Liver (tissue), 8 donors: ENCODE measurements at regions not wholly inside any gene's neighbourhood (a gene's known extent, or its start where the extent isn't known, plus 50 kb on each side); places are given as distances from the start of the nearest gene placed in this dataset.

Experiments used
- DNase-seq: peaks from one replicate; pipeline ENCODE4 v3.0.0-alpha.2; 2017; ENCODE audit warnings: low spot score
- H3K27ac ChIP-seq, 2 donors: one replicate each; pipeline ENCODE4 v1.7.0; 2013; ENCODE audit warnings: inconsistent platforms in 2 of 2, low read length in 2 of 2, control low read depth in 1 of 2, low read depth in 1 of 2, mild to moderate bottlenecking in 1 of 2
- H3K27me3 ChIP-seq, 4 donors: one replicate each; pipeline versions ENCODE4 v1.6.1 to v1.7.0; 2013; ENCODE audit warnings: low read length in 3 of 4, inconsistent platforms in 1 of 4, mild to moderate bottlenecking in 1 of 4, moderate library complexity in 1 of 4; ENCODE audit not compliant: control insufficient read depth in 4 of 4, insufficient read depth in 4 of 4
- H3K36me3 ChIP-seq, 4 donors: one replicate each; pipeline versions ENCODE4 v1.6.1 to v1.7.0; 2013; ENCODE audit warnings: low read length in 3 of 4, mild to moderate bottlenecking in 3 of 4, low read depth in 1 of 4, moderate library complexity in 1 of 4; ENCODE audit not compliant: control insufficient read depth in 4 of 4, insufficient read depth in 3 of 4
- H3K4me1 ChIP-seq, 4 donors: one replicate each; pipeline versions ENCODE4 v1.6.1 to v1.7.0; 2013; ENCODE audit warnings: low read length in 3 of 4, mild to moderate bottlenecking in 3 of 4, moderate library complexity in 1 of 4; ENCODE audit not compliant: control insufficient read depth in 4 of 4, insufficient read depth in 4 of 4
- H3K4me3 ChIP-seq, 3 donors: one replicate each; pipeline versions ENCODE4 v1.6.1 to v1.7.0; 2013; ENCODE audit warnings: low read length in 3 of 3, control low read depth in 1 of 3, low read depth in 1 of 3, mild to moderate bottlenecking in 1 of 3
- H3K9ac ChIP-seq, 2 donors: one replicate each; pipeline ENCODE4 v1.7.0; 2013; ENCODE audit warnings: low read length in 2 of 2, mild to moderate bottlenecking in 2 of 2, moderate library complexity in 2 of 2, control low read depth in 1 of 2, low read depth in 1 of 2
- H3K9me3 ChIP-seq, 4 donors: one replicate each; pipeline versions ENCODE4 v1.6.1 to v1.7.0; 2013; ENCODE audit warnings: low read length in 3 of 4; ENCODE audit not compliant: control insufficient read depth in 4 of 4
- EGR1 ChIP-seq, 2 donors: IDR thresholded peaks; 2 replicates each; pipeline ENCODE4 v1.6.1; 2016 to 2018; ENCODE audit warnings: antibody characterized with exemption in 2 of 2, low read depth in 2 of 2
- FOXA1 ChIP-seq: IDR thresholded peaks from 2 replicates; pipeline ENCODE4 v1.6.1; 2016; ENCODE audit warnings: antibody characterized with exemption
- FOXA2 ChIP-seq: IDR thresholded peaks from 2 replicates; pipeline ENCODE4 v1.6.1; 2016; ENCODE audit warnings: antibody characterized with exemption
- GABPA ChIP-seq, 2 donors: IDR thresholded peaks in 1 of 2; conservative IDR thresholded peaks in 1 of 2; 2 replicates each; pipeline ENCODE4 v1.6.1; 2016; ENCODE audit warnings: antibody characterized with exemption in 2 of 2, mild to moderate bottlenecking in 1 of 2, moderate library complexity in 1 of 2
- HNF4A ChIP-seq, 2 donors: conservative IDR thresholded peaks; 2 replicates each; pipeline ENCODE4 v1.6.1; 2016; ENCODE audit warnings: antibody characterized with exemption in 2 of 2, mild to moderate bottlenecking in 2 of 2
- HNF4G ChIP-seq: IDR thresholded peaks from 2 replicates; pipeline ENCODE4 v1.6.1; 2016; ENCODE audit warnings: antibody characterized with exemption
- JUND ChIP-seq, 2 donors: IDR thresholded peaks; 2 replicates each; pipeline ENCODE4 v1.6.1; 2016; ENCODE audit warnings: antibody characterized with exemption in 2 of 2
- NR2F2 ChIP-seq: IDR thresholded peaks from 2 replicates; pipeline ENCODE4 v1.6.1; 2016; ENCODE audit warnings: antibody characterized with exemption
- RAD21 ChIP-seq, 2 donors: IDR thresholded peaks; 2 replicates each; pipeline ENCODE4 v1.6.1; 2016; ENCODE audit warnings: antibody characterized with exemption in 2 of 2, mild to moderate bottlenecking in 2 of 2
- RXRA ChIP-seq, 2 donors: IDR thresholded peaks; 2 replicates each; pipeline ENCODE4 v1.6.1; 2017 to 2018; ENCODE audit warnings: antibody characterized with exemption in 2 of 2, mild to moderate bottlenecking in 1 of 2
- SP1 ChIP-seq: IDR thresholded peaks from 2 replicates; pipeline ENCODE4 v1.6.1; 2018; ENCODE audit warnings: antibody characterized with exemption, mild to moderate bottlenecking
- TAF1 ChIP-seq: conservative IDR thresholded peaks from 2 replicates; pipeline ENCODE4 v1.6.1; 2016; ENCODE audit warnings: antibody characterized with exemption, mild to moderate bottlenecking
- YY1 ChIP-seq: IDR thresholded peaks from 2 replicates; pipeline ENCODE4 v1.6.1; 2016; ENCODE audit warnings: antibody characterized with exemption, mild to moderate bottlenecking
- whole genome bisulfite sequencing: extraction: QIAGEN DNeasy Blood & Tissue Kit; methylation state at CpG from one replicate; pipeline ENCODE4 v1.1.7; 2013; 5-methylcytosine and 5-hydroxymethylcytosine counted together
- TF ChIP-seq, protein P1 (sequence below): fragments of 150-350 bp; IDR thresholded peaks from 2 replicates; pipeline ENCODE4 v1.5.1; 2017; ENCODE audit warnings: improper control_type of control experiment, low read depth, low read length; ENCODE audit not compliant: missing input control
- TF ChIP-seq, protein P2 (sequence below): IDR thresholded peaks from 2 replicates; pipeline ENCODE4 v1.6.1; 2016; ENCODE audit warnings: antibody characterized with exemption
- TF ChIP-seq, protein P3 (sequence below): IDR thresholded peaks from 2 replicates; pipeline ENCODE4 v1.6.1; 2016; ENCODE audit warnings: antibody characterized with exemption, mild to moderate bottlenecking
- TF ChIP-seq, protein P4 (sequence below): IDR thresholded peaks from 2 replicates; pipeline ENCODE4 v1.6.1; 2016; ENCODE audit warnings: antibody characterized with exemption
- TF ChIP-seq, protein P5 (sequence below): IDR thresholded peaks from 2 replicates; pipeline ENCODE4 v1.6.1; 2016; ENCODE audit warnings: antibody characterized with exemption
- donor health status: healthy.
- donor health status: healthy.
- donor health status: healthy.
- donor health status: healthy.
- donor health status: healthy.

DNA sequence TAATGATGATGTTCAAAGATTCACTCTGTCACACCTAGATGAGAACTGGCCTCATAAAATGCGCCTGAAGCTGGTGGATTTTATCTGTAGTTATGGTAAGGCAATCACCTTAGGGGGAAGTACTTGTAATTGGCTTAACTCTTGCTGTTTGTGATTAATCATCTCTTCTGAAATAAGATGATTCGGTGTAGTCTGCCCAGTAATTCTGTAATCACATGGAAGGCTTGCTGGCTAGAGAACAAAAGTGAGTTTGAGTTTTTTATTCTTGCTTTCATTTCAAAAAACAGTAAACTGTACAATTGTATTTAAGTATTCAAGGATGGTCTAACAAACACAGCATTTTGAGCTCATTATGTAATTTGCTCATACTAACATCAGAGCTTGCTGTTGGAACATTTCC is 72.1 kb downstream of the OTOL1 start:
- Histone ChIP-seq H3K9me3 (no peaks in the 10 kb centered on the region), H3K27ac (no peak overlapping the region), H3K36me3 (no peaks in the 10 kb centered on the region), H3K4me1 (no peaks in the 10 kb centered on the region), H3K27me3 (peaks cover 0 to 3% (median 0%) of the 10 kb centered on the region in 4 donors), H3K4me3 (no peak overlapping the region), H3K9ac (no peak overlapping the region)
- TF ChIP-seq NR2F2, result no peak
- TF ChIP-seq RAD21 (IDR thresholded peaks at IDR 0.05), result no peak
- no peak for TF ChIP-seq GABPA (IDR thresholded peaks at IDR 0.05 in 1 of 2, conservative IDR thresholded peaks at IDR 0.05 in 1 of 2)
- no peak for TF ChIP-seq EGR1 (IDR thresholded peaks at IDR 0.05; ENCODE audit: low read depth in 2 of 2)
- TF ChIP-seq HNF4A (conservative IDR thresholded peaks at IDR 0.05), result no peak
- no peak for TF ChIP-seq FOXA1
- TF ChIP-seq, protein P1, sequence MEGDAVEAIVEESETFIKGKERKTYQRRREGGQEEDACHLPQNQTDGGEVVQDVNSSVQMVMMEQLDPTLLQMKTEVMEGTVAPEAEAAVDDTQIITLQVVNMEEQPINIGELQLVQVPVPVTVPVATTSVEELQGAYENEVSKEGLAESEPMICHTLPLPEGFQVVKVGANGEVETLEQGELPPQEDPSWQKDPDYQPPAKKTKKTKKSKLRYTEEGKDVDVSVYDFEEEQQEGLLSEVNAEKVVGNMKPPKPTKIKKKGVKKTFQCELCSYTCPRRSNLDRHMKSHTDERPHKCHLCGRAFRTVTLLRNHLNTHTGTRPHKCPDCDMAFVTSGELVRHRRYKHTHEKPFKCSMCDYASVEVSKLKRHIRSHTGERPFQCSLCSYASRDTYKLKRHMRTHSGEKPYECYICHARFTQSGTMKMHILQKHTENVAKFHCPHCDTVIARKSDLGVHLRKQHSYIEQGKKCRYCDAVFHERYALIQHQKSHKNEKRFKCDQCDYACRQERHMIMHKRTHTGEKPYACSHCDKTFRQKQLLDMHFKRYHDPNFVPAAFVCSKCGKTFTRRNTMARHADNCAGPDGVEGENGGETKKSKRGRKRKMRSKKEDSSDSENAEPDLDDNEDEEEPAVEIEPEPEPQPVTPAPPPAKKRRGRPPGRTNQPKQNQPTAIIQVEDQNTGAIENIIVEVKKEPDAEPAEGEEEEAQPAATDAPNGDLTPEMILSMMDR, result no peak
- no peak for TF ChIP-seq TAF1
- TF ChIP-seq FOXA2, result no peak
- no peak for TF ChIP-seq HNF4G
- TF ChIP-seq, protein P2, sequence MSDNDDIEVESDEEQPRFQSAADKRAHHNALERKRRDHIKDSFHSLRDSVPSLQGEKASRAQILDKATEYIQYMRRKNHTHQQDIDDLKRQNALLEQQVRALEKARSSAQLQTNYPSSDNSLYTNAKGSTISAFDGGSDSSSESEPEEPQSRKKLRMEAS, result no peak
- TF ChIP-seq, protein P3, sequence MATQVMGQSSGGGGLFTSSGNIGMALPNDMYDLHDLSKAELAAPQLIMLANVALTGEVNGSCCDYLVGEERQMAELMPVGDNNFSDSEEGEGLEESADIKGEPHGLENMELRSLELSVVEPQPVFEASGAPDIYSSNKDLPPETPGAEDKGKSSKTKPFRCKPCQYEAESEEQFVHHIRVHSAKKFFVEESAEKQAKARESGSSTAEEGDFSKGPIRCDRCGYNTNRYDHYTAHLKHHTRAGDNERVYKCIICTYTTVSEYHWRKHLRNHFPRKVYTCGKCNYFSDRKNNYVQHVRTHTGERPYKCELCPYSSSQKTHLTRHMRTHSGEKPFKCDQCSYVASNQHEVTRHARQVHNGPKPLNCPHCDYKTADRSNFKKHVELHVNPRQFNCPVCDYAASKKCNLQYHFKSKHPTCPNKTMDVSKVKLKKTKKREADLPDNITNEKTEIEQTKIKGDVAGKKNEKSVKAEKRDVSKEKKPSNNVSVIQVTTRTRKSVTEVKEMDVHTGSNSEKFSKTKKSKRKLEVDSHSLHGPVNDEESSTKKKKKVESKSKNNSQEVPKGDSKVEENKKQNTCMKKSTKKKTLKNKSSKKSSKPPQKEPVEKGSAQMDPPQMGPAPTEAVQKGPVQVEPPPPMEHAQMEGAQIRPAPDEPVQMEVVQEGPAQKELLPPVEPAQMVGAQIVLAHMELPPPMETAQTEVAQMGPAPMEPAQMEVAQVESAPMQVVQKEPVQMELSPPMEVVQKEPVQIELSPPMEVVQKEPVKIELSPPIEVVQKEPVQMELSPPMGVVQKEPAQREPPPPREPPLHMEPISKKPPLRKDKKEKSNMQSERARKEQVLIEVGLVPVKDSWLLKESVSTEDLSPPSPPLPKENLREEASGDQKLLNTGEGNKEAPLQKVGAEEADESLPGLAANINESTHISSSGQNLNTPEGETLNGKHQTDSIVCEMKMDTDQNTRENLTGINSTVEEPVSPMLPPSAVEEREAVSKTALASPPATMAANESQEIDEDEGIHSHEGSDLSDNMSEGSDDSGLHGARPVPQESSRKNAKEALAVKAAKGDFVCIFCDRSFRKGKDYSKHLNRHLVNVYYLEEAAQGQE, result no peak
- no peak for TF ChIP-seq YY1
- TF ChIP-seq RXRA (IDR thresholded peaks at IDR 0.05), result no peak
- TF ChIP-seq SP1, result no peak
- TF ChIP-seq, protein P4, sequence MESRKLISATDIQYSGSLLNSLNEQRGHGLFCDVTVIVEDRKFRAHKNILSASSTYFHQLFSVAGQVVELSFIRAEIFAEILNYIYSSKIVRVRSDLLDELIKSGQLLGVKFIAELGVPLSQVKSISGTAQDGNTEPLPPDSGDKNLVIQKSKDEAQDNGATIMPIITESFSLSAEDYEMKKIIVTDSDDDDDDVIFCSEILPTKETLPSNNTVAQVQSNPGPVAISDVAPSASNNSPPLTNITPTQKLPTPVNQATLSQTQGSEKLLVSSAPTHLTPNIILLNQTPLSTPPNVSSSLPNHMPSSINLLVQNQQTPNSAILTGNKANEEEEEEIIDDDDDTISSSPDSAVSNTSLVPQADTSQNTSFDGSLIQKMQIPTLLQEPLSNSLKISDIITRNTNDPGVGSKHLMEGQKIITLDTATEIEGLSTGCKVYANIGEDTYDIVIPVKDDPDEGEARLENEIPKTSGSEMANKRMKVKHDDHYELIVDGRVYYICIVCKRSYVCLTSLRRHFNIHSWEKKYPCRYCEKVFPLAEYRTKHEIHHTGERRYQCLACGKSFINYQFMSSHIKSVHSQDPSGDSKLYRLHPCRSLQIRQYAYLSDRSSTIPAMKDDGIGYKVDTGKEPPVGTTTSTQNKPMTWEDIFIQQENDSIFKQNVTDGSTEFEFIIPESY, result no peak
- no peak for TF ChIP-seq JUND (IDR thresholded peaks at IDR 0.05)
- TF ChIP-seq, protein P5, sequence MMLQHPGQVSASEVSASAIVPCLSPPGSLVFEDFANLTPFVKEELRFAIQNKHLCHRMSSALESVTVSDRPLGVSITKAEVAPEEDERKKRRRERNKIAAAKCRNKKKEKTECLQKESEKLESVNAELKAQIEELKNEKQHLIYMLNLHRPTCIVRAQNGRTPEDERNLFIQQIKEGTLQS, result no peak
- DNase-seq, result no peak
- WGBS, result 68% methylated on average over 2 of the region's 2 CpGs
